Skin epidermis (tissue), 12 donors: ENCODE measurements at regions not wholly inside any gene's neighbourhood (a gene's known extent, or its start where the extent isn't known, plus 50 kb on each side); places are given as distances from the start of the nearest gene placed in this dataset.

Experiments
- H3K27ac ChIP-seq, 21 experiments: fragments of 200-600 bp; sonication (generic) in 11 of 21; one replicate each; pipeline ENCODE4 v1.5.0; 2020; ENCODE audit warnings: mild to moderate bottlenecking in 3 of 21, inconsistent platforms in 2 of 21, moderate library complexity in 2 of 21
- H3K4me3 ChIP-seq, 7 experiments: fragments of 200-600 bp; sonication (generic) in 2 of 7; one replicate each; pipeline ENCODE4 v1.5.0; 2020; ENCODE audit warnings: inconsistent platforms in 2 of 7, mild to moderate bottlenecking in 2 of 7, moderate library complexity in 1 of 7

GRCh38 chr7:47647181-47647917 is 65.4 kb upstream of the TNS3 start:
- Histone ChIP-seq H3K4me3 (no peak overlapping the region), H3K27ac (peak overlapping the region in 5 of 21 experiments; percentile 3 to 34 (median 23))

GRCh38 chr7:47643716-47644400 is 61.9 kb upstream of the TNS3 start:
- H3K4me3 ChIP-seq: no peak overlapping the region
- H3K27ac ChIP-seq: no peak overlapping the region

GRCh38 chr7:47640265-47640664 is 58.4 kb upstream of the TNS3 start:
- no peak overlapping the region for H3K4me3 ChIP-seq
- H3K27ac ChIP-seq: peak overlapping the region in 1 of 21 experiments; percentile 30

GRCh38 chr7:47639495-47640110 is 57.7 kb upstream of the TNS3 start:
- Histone ChIP-seq H3K27ac (peak overlapping the region in 1 of 21 experiments; percentile 30), H3K4me3 (no peak overlapping the region)

- peak overlapping the region in 2 of 21 experiments; percentile 11 to 23 for H3K27ac ChIP-seq
- no peak overlapping the region for H3K4me3 ChIP-seq
These were observed 56.9 kb upstream of the TNS3 start for GRCh38 chr7:47638679-47639315.

- H3K4me3 ChIP-seq: peak overlapping the region in 1 of 7 experiments; percentile 18
- peak overlapping the region in 11 of 21 experiments; percentile 24 to 78 (median 57) for H3K27ac ChIP-seq
These were observed 54.7 kb upstream of the TNS3 start for GRCh38 chr7:47636433-47637175.

- Histone ChIP-seq H3K27ac (peak overlapping the region in 10 of 21 experiments; percentile 24 to 78 (median 58)), H3K4me3 (peak overlapping the region in 1 of 7 experiments; percentile 32)
These were observed 54.1 kb upstream of the TNS3 start for GRCh38 chr7:47636081-47636432.

GRCh38 chr7:47635091-47636080 is 53.5 kb upstream of the TNS3 start:
- Histone ChIP-seq H3K27ac (peak overlapping the region in 7 of 21 experiments; percentile 31 to 78 (median 65)), H3K4me3 (peak overlapping the region in 3 of 7 experiments; percentile 14 to 32 (median 21))

- no peak overlapping the region for H3K4me3 ChIP-seq
These were observed 52.4 kb upstream of the TNS3 start for GRCh38 chr7:47634273-47634672.

GRCh38 chr7:47633134-47633533 is 51.2 kb upstream of the TNS3 start:
- H3K27ac ChIP-seq: no peak overlapping the region

More at GRCh38 chr7:47634273-47634672, 52.4 kb upstream of the TNS3 start:
- H3K27ac ChIP-seq: peak overlapping the region in 1 of 21 experiments; percentile 76

More at GRCh38 chr7:47633134-47633533, 51.2 kb upstream of the TNS3 start:
- H3K4me3 ChIP-seq: no peak overlapping the region
